Testis (tissue), 2 donors: ENCODE measurements at regions not wholly inside any gene's neighbourhood (a gene's known extent, or its start where the extent isn't known, plus 50 kb on each side); places are given as distances from the start of the nearest gene placed in this dataset.

Source experiments
- DNase-seq: peaks from one replicate; pipeline ENCODE4 v3.0.0-alpha.2; 2019
- H3K27ac ChIP-seq, 2 donors: fragments of 200-600 bp; sonication (generic); one replicate each; pipeline ENCODE4 v1.5.1; 2019
- H3K27me3 ChIP-seq: fragments of 200-600 bp; sonication (generic); one replicate; pipeline ENCODE4 v1.5.1; 2019
- H3K36me3 ChIP-seq: fragments of 200-600 bp; sonication (generic); one replicate; pipeline ENCODE4 v1.5.1; 2017; ENCODE audit warnings: low read depth; ENCODE audit errors: missing control alignments
- H3K4me1 ChIP-seq: fragments of 200-600 bp; sonication (generic); one replicate; pipeline ENCODE4 v1.5.1; 2019
- H3K4me3 ChIP-seq, 2 donors: fragments of 200-600 bp; sonication (generic); one replicate each; pipeline ENCODE4 v1.5.1; 2017 to 2019
- H3K9me3 ChIP-seq: fragments of 200-600 bp; sonication (generic); one replicate; pipeline ENCODE4 v1.5.1; 2017
- POLR2A ChIP-seq: fragments of 450-650 bp; IDR thresholded peaks from one replicate; pipeline ENCODE4 v1.6.1; 2017; ENCODE audit warnings: antibody characterized with exemption, mild to moderate bottlenecking, moderate library complexity
- WGBS, 2 donors: methylation state at CpG; one replicate each; pipeline ENCODE4 v1.1.5; 2018; 5-methylcytosine and 5-hydroxymethylcytosine counted together
- intact Hi-C: fragments of 100-400 bp; cut with DNase I; formaldehyde crosslinking; loops from one replicate; pipeline ENCODE4 v1.15.1; 2023; ENCODE audit warnings: low total_unique reads
- TF ChIP-seq, protein P1 (sequence below), 3 experiments: fragments of 450-650 bp in 2 of 3; fragments of 200-600 bp in 1 of 3; sonication (generic) in 1 of 3; IDR thresholded peaks; one replicate each; pipeline ENCODE4 v1.5.1; 2016 to 2019; ENCODE audit warnings: antibody characterized with exemption in 3 of 3, mild to moderate bottlenecking in 2 of 3, moderate library complexity in 1 of 3

GRCh38 chr7:20839196-20839735, 52.6 kb upstream of the SP8 start:
- intact Hi-C loops = no loop called here
- WGBS, 2 donors = 49 to 77% methylated on average over 2 of the region's 2 CpGs
- Histone ChIP-seq H3K9me3 (no peaks in the 10 kb centered on the region), H3K27ac (no peak overlapping the region), H3K4me3 (peak overlapping the region in 1 of 2 donors; percentile 26), H3K27me3 (no peaks in the 10 kb centered on the region), H3K4me1 (no peaks in the 10 kb centered on the region), H3K36me3 (no peaks in the 10 kb centered on the region)
- TF ChIP-seq, protein P1, sequence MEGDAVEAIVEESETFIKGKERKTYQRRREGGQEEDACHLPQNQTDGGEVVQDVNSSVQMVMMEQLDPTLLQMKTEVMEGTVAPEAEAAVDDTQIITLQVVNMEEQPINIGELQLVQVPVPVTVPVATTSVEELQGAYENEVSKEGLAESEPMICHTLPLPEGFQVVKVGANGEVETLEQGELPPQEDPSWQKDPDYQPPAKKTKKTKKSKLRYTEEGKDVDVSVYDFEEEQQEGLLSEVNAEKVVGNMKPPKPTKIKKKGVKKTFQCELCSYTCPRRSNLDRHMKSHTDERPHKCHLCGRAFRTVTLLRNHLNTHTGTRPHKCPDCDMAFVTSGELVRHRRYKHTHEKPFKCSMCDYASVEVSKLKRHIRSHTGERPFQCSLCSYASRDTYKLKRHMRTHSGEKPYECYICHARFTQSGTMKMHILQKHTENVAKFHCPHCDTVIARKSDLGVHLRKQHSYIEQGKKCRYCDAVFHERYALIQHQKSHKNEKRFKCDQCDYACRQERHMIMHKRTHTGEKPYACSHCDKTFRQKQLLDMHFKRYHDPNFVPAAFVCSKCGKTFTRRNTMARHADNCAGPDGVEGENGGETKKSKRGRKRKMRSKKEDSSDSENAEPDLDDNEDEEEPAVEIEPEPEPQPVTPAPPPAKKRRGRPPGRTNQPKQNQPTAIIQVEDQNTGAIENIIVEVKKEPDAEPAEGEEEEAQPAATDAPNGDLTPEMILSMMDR (IDR thresholded peaks at IDR 0.05) = no peak
- no peak for TF ChIP-seq POLR2A
- no peak for DNase-seq

- intact Hi-C loops = no loop called here
- DNase-seq = no peak
- H3K9me3 ChIP-seq = no peaks in the 10 kb centered on the region
- no peak overlapping the region for H3K4me3 ChIP-seq
- no peaks in the 10 kb centered on the region for H3K36me3 ChIP-seq
- no peaks in the 10 kb centered on the region for H3K27me3 ChIP-seq
- 73 to 82% methylated on average over 2 of the region's 2 CpGs for WGBS, 2 donors
- no peak overlapping the region for H3K27ac ChIP-seq
- H3K4me1 ChIP-seq = no peaks in the 10 kb centered on the region
- TF ChIP-seq, protein P1 (IDR thresholded peaks at IDR 0.05) = no peak
- no peak for TF ChIP-seq POLR2A
These were observed 53.3 kb upstream of the SP8 start for GRCh38 chr7:20839987-20840386.

DNA sequence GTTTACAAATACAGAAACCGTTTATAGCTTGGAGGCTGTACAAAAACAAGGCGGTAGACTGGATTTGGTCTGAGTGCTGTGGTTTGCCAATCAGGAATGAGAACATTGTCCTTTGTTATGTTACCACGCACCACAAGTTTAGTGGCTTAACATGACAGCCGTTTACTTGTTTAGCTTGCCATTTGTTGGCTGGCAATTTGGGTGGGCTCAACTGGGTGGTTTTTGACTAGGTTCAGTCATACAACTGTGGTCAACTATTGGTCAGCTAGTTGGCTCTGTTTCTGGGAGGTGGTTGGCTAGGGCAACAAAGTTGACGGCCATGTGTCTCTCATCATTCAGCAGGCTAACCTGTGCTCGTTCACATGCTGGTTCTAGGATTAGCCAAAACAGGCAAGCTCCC, 60.1 kb upstream of the SP8 start:
- WGBS, 2 donors = 88 to 92% methylated on average over 6 of the region's 6 CpGs
- DNase-seq = no peak
- H3K4me3 ChIP-seq = no peak overlapping the region
- H3K27ac ChIP-seq = no peak overlapping the region
- intact Hi-C loops = no loop called here
- no peaks in the 10 kb centered on the region for H3K9me3 ChIP-seq
- no peaks in the 10 kb centered on the region for H3K36me3 ChIP-seq
- H3K27me3 ChIP-seq = no peaks in the 10 kb centered on the region
- TF ChIP-seq POLR2A = no peak
- TF ChIP-seq, protein P1 (IDR thresholded peaks at IDR 0.05) = no peak
- H3K4me1 ChIP-seq = no peaks in the 10 kb centered on the region

DNA sequence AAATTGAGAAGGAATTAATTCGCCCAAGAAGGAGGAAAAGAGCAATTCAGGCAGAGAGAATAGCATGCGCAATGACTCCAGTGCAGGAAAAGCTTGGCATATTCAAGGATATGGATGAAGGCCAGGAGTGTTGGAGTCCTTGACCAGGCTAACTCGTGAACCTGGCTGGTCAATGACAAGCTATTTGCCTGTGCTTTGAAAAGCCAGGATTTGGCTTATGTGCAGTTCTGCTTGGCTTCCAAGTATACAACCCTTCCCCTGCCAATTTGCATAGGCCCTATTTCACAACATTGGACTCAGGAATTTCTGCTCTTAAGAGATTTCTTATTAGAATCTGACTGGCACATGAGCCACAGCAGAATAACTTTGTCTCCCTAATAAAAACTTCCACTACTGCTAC, 72.3 kb upstream of the SP8 start:
- WGBS, 2 donors = 49 to 63% methylated on average over 3 of the region's 3 CpGs
- no peak for DNase-seq
- H3K4me1 ChIP-seq = no peaks in the 10 kb centered on the region
- intact Hi-C loops = no loop called here
- H3K36me3 ChIP-seq = no peaks in the 10 kb centered on the region
- no peaks in the 10 kb centered on the region for H3K9me3 ChIP-seq
- no peak for TF ChIP-seq POLR2A
- TF ChIP-seq, protein P1 (IDR thresholded peaks at IDR 0.05) = no peak
- H3K4me3 ChIP-seq = no peak overlapping the region
- no peaks in the 10 kb centered on the region for H3K27me3 ChIP-seq
- H3K27ac ChIP-seq = no peak overlapping the region

DNA sequence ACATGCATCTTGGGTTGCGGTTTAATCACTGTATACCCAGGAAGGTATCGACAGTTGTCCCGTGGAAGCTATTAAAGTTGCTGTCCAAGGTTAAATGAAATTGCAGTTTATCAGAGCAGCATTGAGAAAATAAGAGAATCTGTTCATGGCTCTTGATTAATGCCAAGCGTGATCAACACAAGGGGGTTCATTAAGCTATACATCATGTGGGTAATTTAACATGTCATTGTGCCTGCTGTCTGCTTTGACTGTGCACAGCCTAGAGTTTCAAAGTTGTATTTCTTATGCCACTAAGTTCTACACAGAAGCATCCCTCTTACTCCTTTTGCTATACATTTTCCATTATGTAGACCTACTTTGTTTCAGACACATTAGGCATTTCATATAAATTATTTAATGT, 74.8 kb upstream of the SP8 start:
- TF ChIP-seq, protein P1 (IDR thresholded peaks at IDR 0.05) = no peak
- TF ChIP-seq POLR2A = no peak
- intact Hi-C loops = no loop called here
- Histone ChIP-seq H3K27me3 (no peaks in the 10 kb centered on the region), H3K27ac (no peak overlapping the region), H3K9me3 (no peaks in the 10 kb centered on the region), H3K4me3 (no peak overlapping the region), H3K36me3 (no peaks in the 10 kb centered on the region), H3K4me1 (no peaks in the 10 kb centered on the region)
- 20 to 31% methylated on average over 4 of the region's 4 CpGs for WGBS, 2 donors
- no peak for DNase-seq
